ENCODE measurements at regions not wholly inside any gene's neighbourhood (a gene's known extent, or its start where the extent isn't known, plus 50 kb on each side); places are given as distances from the start of the nearest gene placed in this dataset.

DNA sequence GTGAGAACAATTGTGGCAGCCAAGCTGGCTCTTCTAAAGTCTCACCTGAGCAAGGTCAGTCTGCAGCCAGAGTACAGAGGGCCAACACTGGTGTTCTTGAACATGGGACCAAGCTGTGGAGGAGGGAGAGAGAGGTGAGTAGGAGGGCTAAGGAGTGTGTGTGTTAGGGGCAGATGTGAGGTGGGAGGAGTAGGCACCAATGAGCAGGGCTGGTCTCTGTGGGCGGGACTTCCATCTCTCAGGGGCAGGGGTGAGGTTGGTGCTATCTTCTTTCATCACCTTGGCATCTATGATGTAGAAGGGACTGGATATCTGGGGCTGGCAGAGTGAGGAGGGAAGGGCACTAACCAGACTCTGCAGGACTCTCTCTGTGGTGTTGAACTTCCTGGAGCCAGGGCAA lies 72.4 kb downstream of the MBD3L1 start:
- ChIA-PET CTCF (no interaction called here), POLR2A (no interaction called here)
- DNase-seq (ENCODE audit: low read depth, low spot score): no peak
- H3K4me3 ChIP-seq (ENCODE audit: low read depth, low read length): no peak overlapping the region
- H3K27ac ChIP-seq (ENCODE audit: low read depth, low read length): no peak overlapping the region
- H3K9me3 ChIP-seq (ENCODE audit: control insufficient read depth, insufficient read depth, low read length): peaks cover 28% of the 10 kb centered on the region
- TF ChIP-seq, protein P1, sequence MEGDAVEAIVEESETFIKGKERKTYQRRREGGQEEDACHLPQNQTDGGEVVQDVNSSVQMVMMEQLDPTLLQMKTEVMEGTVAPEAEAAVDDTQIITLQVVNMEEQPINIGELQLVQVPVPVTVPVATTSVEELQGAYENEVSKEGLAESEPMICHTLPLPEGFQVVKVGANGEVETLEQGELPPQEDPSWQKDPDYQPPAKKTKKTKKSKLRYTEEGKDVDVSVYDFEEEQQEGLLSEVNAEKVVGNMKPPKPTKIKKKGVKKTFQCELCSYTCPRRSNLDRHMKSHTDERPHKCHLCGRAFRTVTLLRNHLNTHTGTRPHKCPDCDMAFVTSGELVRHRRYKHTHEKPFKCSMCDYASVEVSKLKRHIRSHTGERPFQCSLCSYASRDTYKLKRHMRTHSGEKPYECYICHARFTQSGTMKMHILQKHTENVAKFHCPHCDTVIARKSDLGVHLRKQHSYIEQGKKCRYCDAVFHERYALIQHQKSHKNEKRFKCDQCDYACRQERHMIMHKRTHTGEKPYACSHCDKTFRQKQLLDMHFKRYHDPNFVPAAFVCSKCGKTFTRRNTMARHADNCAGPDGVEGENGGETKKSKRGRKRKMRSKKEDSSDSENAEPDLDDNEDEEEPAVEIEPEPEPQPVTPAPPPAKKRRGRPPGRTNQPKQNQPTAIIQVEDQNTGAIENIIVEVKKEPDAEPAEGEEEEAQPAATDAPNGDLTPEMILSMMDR (IDR thresholded peaks at IDR 0.05; ENCODE audit: low read depth, low read length): no peak
- H3K27me3 ChIP-seq (ENCODE audit: control insufficient read depth, insufficient read depth, low read length): no peaks in the 10 kb centered on the region

DNA sequence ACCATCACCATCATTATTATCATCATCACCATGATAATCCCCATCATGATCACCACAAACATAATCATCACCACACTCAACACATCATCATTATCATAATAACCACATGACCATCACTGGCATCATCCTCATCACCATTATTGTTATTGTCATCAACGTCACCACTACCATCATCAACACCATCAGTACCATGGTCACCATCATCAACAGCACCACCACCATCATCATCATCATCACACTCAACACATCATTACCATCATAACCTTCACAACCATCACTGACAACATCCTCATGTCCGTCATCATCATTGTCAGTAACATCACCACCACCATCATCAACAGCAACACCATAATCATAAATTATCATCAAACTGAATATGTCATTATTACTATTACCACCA lies 73.2 kb downstream of the MBD3L1 start:
- no peak overlapping the region for H3K27ac ChIP-seq (ENCODE audit: low read depth, low read length)
- no peaks in the 10 kb centered on the region for H3K27me3 ChIP-seq (ENCODE audit: control insufficient read depth, insufficient read depth, low read length)
- no peak for DNase-seq (ENCODE audit: low read depth, low spot score)
- TF ChIP-seq, protein P1 (IDR thresholded peaks at IDR 0.05; ENCODE audit: low read depth, low read length): no peak
- peaks cover 28% of the 10 kb centered on the region for H3K9me3 ChIP-seq (ENCODE audit: control insufficient read depth, insufficient read depth, low read length)
- CTCF ChIA-PET: no interaction called here
- no peak overlapping the region for H3K4me3 ChIP-seq (ENCODE audit: low read depth, low read length)
- POLR2A ChIA-PET: no interaction called here

DNA sequence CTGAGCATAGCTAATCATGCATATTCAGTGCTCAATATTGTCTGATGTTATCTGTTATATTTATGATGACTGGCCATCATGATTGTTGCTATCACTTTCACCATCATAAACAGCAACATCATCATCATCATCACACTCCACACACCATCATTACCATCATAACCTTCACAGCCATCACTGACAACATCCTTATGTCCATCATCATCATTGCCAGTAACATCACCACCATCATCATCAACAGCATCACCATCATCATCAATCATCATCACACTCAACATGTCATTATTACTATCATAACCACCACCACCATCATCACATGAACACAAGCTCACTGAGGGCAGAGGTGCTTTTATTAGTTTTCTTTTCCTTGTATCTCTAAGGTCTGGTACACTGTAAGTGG lies 75.9 kb downstream of the MBD3L1 start:
- H3K4me3 ChIP-seq (ENCODE audit: low read depth, low read length): no peak overlapping the region
- TF ChIP-seq, protein P1 (IDR thresholded peaks at IDR 0.05; ENCODE audit: low read depth, low read length): no peak
- ChIA-PET CTCF (no interaction called here), POLR2A (no interaction called here)
- peaks cover 15% of the 10 kb centered on the region for H3K9me3 ChIP-seq (ENCODE audit: control insufficient read depth, insufficient read depth, low read length)
- no peak overlapping the region for H3K27ac ChIP-seq (ENCODE audit: low read depth, low read length)
- no peak for DNase-seq (ENCODE audit: low read depth, low spot score)
- H3K27me3 ChIP-seq (ENCODE audit: control insufficient read depth, insufficient read depth, low read length): no peaks in the 10 kb centered on the region

DNA sequence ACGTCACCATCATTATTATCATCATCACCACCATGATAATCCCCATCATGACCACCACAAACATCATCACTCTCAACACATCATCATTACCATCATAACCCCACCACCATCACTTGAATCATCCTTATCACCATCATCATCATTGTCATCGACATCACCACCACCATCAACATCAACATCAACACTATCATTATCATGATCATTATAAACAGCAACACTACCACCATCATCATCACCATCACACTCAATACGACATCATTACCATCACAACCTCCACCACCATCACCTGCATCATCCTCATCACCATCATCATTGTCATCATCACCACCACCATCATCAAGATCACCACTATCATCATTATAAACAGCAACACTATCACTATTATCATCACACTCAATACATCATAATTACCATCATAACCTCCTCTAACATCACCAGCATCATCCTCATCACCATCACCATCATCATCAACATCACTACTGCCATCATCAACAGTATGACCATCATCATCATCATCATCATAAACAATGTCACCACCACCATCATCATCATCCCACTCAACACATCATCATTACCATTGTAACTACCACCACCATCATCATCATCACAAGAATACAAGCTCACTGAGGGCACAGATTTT lies 78.7 kb downstream of the MBD3L1 start:
- TF ChIP-seq, protein P1 (IDR thresholded peaks at IDR 0.05; ENCODE audit: low read depth, low read length): no peak
- H3K27ac ChIP-seq (ENCODE audit: low read depth, low read length): no peak overlapping the region
- ChIA-PET POLR2A (no interaction called here), CTCF (no interaction called here)
- DNase-seq (ENCODE audit: low read depth, low spot score): no peak
- H3K27me3 ChIP-seq (ENCODE audit: control insufficient read depth, insufficient read depth, low read length): no peaks in the 10 kb centered on the region
- H3K4me3 ChIP-seq (ENCODE audit: low read depth, low read length): no peak overlapping the region
- peaks cover 29% of the 10 kb centered on the region for H3K9me3 ChIP-seq (ENCODE audit: control insufficient read depth, insufficient read depth, low read length)

DNA sequence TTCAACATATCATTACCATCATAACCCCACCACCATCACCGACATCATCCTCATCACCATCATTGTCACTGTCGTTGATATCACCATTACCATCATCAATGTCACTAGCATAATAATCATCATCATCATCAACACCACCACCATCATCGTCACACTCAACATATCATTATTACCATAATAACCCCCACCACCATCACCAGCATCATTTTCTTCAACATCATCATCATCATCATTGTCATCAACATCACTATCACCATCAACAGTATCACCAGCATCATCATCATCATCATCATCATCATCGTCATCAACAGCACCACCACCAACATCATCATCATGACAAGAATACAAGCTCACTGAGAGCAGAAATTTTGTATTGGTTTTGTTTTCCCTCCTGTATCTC lies 83.8 kb downstream of the MBD3L1 start:
- CTCF ChIA-PET: no interaction called here
- no peak overlapping the region for H3K27ac ChIP-seq (ENCODE audit: low read depth, low read length)
- no peaks in the 10 kb centered on the region for H3K27me3 ChIP-seq (ENCODE audit: control insufficient read depth, insufficient read depth, low read length)
- POLR2A ChIA-PET: no interaction called here
- peaks cover 29% of the 10 kb centered on the region for H3K9me3 ChIP-seq (ENCODE audit: control insufficient read depth, insufficient read depth, low read length)
- TF ChIP-seq, protein P1 (IDR thresholded peaks at IDR 0.05; ENCODE audit: low read depth, low read length): no peak
- DNase-seq (ENCODE audit: low read depth, low spot score): no peak
- H3K4me3 ChIP-seq (ENCODE audit: low read depth, low read length): no peak overlapping the region

Measured in AG04450 (cell line).